ENCODE measurements at regions not wholly inside any gene's neighbourhood (a gene's known extent, or its start where the extent isn't known, plus 50 kb on each side); places are given as distances from the start of the nearest gene placed in this dataset.
"Not testable (repeated sequence)": the region's sequence is repeated elsewhere in the genome, so short reads cannot be mapped to it uniquely, and the experiment has no call there.

DNA sequence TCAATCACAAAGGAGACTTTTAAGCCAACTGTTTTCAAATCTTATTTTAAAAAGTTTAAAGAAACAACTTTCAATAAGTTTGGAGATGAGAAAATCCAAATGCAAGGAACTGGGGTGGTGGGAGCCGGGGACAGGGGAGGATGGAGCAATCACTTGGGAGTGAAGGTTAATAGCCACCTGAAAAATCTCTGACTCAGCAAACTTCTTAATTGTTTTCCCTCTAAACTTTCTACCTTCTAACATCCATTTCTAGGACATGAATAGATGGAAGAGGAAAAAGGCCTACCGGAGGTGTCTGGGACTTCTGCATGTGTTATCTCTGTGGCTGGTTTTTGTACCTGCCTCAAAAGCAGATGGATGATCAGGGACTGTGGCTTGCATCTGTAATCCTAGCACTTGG lies 360.6 kb downstream of the OSTF1 start:
- H3K4me3 ChIP-seq (ENCODE audit: low read length): no peak overlapping the region
- peaks cover 3% of the 10 kb centered on the region for H3K4me1 ChIP-seq (ENCODE audit: control insufficient read depth, low read depth, low read length)
- no peaks in the 10 kb centered on the region for H3K27me3 ChIP-seq (ENCODE audit: control insufficient read depth, insufficient read depth, low read length)

DNA sequence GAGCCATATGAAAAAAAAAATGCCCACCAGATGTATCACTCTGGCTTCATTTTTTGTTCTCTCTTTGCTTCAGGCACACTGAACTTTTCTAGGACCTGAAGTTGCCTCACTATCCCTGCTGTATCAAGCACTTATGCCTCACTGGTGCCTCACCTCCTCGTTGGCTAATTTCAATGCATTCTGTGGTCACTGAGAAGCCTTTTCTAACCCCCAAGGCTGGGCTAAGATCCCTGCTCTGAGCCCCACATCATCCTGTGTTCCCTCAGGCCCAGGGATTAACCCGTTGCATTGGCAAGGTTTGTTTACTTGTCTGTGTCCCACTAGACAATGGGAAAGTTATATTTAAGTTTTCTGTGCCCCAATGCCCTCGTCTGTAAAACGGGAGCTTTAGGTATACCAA lies 362.7 kb downstream of the OSTF1 start:
- Histone ChIP-seq H3K9me3 (ENCODE audit: control insufficient read depth, low read depth, low read length) (no peaks in the 10 kb centered on the region), H3K9ac (ENCODE audit: low read length) (no peak overlapping the region), H3K4me3 (ENCODE audit: low read length) (no peak overlapping the region), H3K36me3 (ENCODE audit: control insufficient read depth, low read depth, low read length) (no peaks in the 10 kb centered on the region), H3K27me3 (ENCODE audit: control insufficient read depth, insufficient read depth, low read length) (no peaks in the 10 kb centered on the region), H3K4me1 (ENCODE audit: control insufficient read depth, low read depth, low read length) (peaks cover 3% of the 10 kb centered on the region), H3K27ac (ENCODE audit: low read length) (no peak overlapping the region)

More for the DNA sequence above, 360.6 kb downstream of the OSTF1 start:
- Histone ChIP-seq H3K36me3 (ENCODE audit: control insufficient read depth, low read depth, low read length) (no peaks in the 10 kb centered on the region), H3K9me3 (ENCODE audit: control insufficient read depth, low read depth, low read length) (no peaks in the 10 kb centered on the region), H3K27ac (ENCODE audit: low read length) (no peak overlapping the region), H3K9ac (ENCODE audit: low read length) (no peak overlapping the region)

GRCh38 chr9:75451505-75451904 lies 363.2 kb downstream of the OSTF1 start:
- H3K9me3 ChIP-seq (ENCODE audit: control insufficient read depth, low read depth, low read length): no peaks in the 10 kb centered on the region
- H3K4me3 ChIP-seq (ENCODE audit: low read length): no peak overlapping the region
- no peaks in the 10 kb centered on the region for H3K36me3 ChIP-seq (ENCODE audit: control insufficient read depth, low read depth, low read length)
- H3K27me3 ChIP-seq (ENCODE audit: control insufficient read depth, insufficient read depth, low read length): no peaks in the 10 kb centered on the region
- H3K27ac ChIP-seq (ENCODE audit: low read length): no peak overlapping the region
- H3K9ac ChIP-seq (ENCODE audit: low read length): no peak overlapping the region
- peaks cover 3% of the 10 kb centered on the region for H3K4me1 ChIP-seq (ENCODE audit: control insufficient read depth, low read depth, low read length)

DNA sequence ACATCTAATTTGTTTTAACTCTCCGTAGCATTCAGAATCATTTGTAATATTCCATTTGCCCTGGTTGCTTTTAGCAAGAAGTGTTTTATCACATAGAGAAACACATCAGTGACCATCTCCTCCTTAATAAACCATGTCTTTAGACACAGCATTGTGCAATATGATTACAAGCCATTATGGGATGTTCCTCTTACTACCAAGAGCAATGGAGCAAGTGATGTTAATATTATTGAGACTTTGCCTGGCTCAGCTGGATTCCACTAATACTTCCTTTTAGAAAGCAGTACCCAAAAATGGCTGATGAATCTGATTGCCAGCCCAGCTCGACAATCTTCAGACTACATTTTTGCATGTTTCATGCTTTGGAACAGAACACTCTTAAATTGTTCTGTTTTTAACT lies 364.2 kb downstream of the OSTF1 start:
- Histone ChIP-seq H3K27me3 (ENCODE audit: control insufficient read depth, insufficient read depth, low read length) (no peaks in the 10 kb centered on the region), H3K36me3 (ENCODE audit: control insufficient read depth, low read depth, low read length) (no peaks in the 10 kb centered on the region), H3K4me3 (ENCODE audit: low read length) (no peak overlapping the region), H3K9me3 (ENCODE audit: control insufficient read depth, low read depth, low read length) (no peaks in the 10 kb centered on the region), H3K27ac (ENCODE audit: low read length) (no peak overlapping the region), H3K9ac (ENCODE audit: low read length) (no peak overlapping the region), H3K4me1 (ENCODE audit: control insufficient read depth, low read depth, low read length) (peaks cover 5% of the 10 kb centered on the region)

DNA sequence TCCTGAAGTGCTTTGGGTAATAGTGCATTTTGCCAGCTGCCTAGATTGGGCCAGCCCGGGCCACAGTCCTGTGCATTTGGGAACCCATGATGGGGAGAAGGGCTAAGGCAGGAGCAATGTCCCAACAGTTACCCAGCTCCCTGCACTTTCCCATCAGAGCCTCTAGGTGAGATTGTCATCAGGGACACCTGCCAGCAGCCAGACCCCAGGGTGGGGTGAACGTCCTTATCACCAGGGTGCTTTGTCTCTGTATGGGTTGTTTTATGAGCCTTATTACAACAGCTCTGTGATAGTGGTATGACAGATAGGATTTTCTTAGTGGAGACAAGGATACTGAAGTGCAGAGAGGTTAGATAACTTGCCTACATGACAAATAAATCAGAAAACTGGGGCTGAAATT lies 365.7 kb downstream of the OSTF1 start:
- H3K27me3 ChIP-seq (ENCODE audit: control insufficient read depth, insufficient read depth, low read length): no peaks in the 10 kb centered on the region
- no peak overlapping the region for H3K9ac ChIP-seq (ENCODE audit: low read length)
- H3K27ac ChIP-seq (ENCODE audit: low read length): no peak overlapping the region
- H3K4me1 ChIP-seq (ENCODE audit: control insufficient read depth, low read depth, low read length): peaks cover 14% of the 10 kb centered on the region
- H3K9me3 ChIP-seq (ENCODE audit: control insufficient read depth, low read depth, low read length): no peaks in the 10 kb centered on the region
- H3K4me3 ChIP-seq (ENCODE audit: low read length): no peak overlapping the region
- H3K36me3 ChIP-seq (ENCODE audit: control insufficient read depth, low read depth, low read length): no peaks in the 10 kb centered on the region

- peaks cover 14% of the 10 kb centered on the region for H3K4me1 ChIP-seq (ENCODE audit: control insufficient read depth, low read depth, low read length)
- no peaks in the 10 kb centered on the region for H3K36me3 ChIP-seq (ENCODE audit: control insufficient read depth, low read depth, low read length)
- H3K4me3 ChIP-seq (ENCODE audit: low read length): no peak overlapping the region
- H3K27ac ChIP-seq (ENCODE audit: low read length): no peak overlapping the region
- no peak overlapping the region for H3K9ac ChIP-seq (ENCODE audit: low read length)
- H3K27me3 ChIP-seq (ENCODE audit: control insufficient read depth, insufficient read depth, low read length): no peaks in the 10 kb centered on the region
- H3K9me3 ChIP-seq (ENCODE audit: control insufficient read depth, low read depth, low read length): no peaks in the 10 kb centered on the region
Measured at GRCh38 chr9:75454891-75455290, 366.6 kb downstream of the OSTF1 start.

DNA sequence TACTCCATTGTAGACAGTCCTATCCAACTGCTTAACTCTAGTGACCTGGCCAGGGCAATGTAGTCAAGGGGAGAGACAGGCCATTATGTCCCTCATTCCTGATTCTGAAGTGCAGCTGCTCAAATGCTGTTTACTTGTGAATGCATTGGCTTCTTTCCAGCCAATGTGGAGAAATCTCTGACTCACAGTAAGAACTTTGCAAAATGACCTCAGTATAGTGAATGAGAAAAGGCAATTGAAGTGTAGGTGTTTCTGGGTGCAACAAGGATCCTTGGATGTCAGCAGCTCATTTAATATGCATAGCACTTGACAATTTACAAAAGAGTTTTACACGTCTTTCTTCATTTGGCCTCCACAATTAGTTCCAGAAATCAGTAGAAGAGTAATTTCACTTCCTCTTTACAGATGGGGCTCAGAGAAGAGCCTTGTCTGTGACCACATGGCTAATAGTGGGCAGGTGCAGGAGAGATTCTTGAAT lies 367.2 kb downstream of the OSTF1 start:
- Histone ChIP-seq H3K4me3 (ENCODE audit: low read length) (no peak overlapping the region), H3K9ac (ENCODE audit: low read length) (no peak overlapping the region), H3K27ac (ENCODE audit: low read length) (no peak overlapping the region), H3K4me1 (ENCODE audit: control insufficient read depth, low read depth, low read length) (peaks cover 14% of the 10 kb centered on the region), H3K9me3 (ENCODE audit: control insufficient read depth, low read depth, low read length) (no peaks in the 10 kb centered on the region), H3K27me3 (ENCODE audit: control insufficient read depth, insufficient read depth, low read length) (no peaks in the 10 kb centered on the region), H3K36me3 (ENCODE audit: control insufficient read depth, low read depth, low read length) (no peaks in the 10 kb centered on the region)

DNA sequence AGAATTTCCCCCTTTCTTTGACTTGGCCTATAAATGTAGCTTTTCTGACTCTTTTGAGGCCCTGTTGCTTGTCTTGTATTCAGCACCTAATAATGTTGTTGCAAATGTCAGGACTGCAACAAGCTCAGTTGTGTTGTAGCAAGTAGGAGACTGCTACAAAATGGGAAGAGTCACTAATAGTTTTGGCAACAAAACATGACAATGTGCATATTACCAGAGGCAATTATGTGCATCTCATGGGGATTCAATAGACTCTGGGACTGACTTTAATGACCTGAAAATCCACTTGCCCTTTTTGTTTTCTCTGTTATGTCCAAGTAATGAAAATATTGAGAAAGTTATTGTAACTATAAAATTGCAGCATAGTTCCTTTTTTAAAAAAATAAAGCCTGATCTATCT lies 368.4 kb downstream of the OSTF1 start:
- peaks cover 22% of the 10 kb centered on the region for H3K4me1 ChIP-seq (ENCODE audit: control insufficient read depth, low read depth, low read length)
- no peak overlapping the region for H3K9ac ChIP-seq (ENCODE audit: low read length)
- H3K9me3 ChIP-seq (ENCODE audit: control insufficient read depth, low read depth, low read length): no peaks in the 10 kb centered on the region
- H3K36me3 ChIP-seq (ENCODE audit: control insufficient read depth, low read depth, low read length): no peaks in the 10 kb centered on the region
- no peak overlapping the region for H3K27ac ChIP-seq (ENCODE audit: low read length)
- H3K27me3 ChIP-seq (ENCODE audit: control insufficient read depth, insufficient read depth, low read length): no peaks in the 10 kb centered on the region
- no peak overlapping the region for H3K4me3 ChIP-seq (ENCODE audit: low read length)

DNA sequence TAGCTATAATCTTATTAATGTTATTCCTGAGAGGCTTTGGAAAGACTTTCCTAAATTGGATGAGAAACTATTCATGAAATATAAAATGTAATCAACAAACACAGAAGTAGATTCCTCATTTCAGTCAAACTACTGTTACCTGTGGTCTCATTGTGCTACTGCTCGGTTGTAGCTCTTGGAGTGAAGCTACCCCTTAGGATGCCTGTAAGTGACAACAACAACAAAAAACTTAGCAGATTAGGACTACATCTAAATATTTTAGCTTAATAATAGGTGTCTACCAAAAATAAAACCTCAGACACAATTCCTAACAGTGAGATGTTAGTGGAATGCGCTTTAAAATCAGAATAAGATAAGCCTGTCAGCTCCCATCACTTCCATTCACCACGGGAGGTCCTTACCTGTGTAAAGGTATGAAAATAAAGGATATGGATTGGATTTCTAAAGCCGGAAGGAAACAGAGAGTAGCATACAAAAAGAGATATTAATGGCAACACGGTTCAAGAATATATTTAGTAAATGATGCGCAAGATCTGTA lies 369.2 kb downstream of the OSTF1 start:
- Histone ChIP-seq H3K9ac (ENCODE audit: low read length) (no peak overlapping the region), H3K4me1 (ENCODE audit: control insufficient read depth, low read depth, low read length) (peaks cover 22% of the 10 kb centered on the region), H3K27me3 (ENCODE audit: control insufficient read depth, insufficient read depth, low read length) (no peaks in the 10 kb centered on the region), H3K36me3 (ENCODE audit: control insufficient read depth, low read depth, low read length) (no peaks in the 10 kb centered on the region), H3K9me3 (ENCODE audit: control insufficient read depth, low read depth, low read length) (no peaks in the 10 kb centered on the region), H3K27ac (ENCODE audit: low read length) (peak overlapping the region; percentile 15), H3K4me3 (ENCODE audit: low read length) (no peak overlapping the region)

- not testable (repeated sequence) for H3K9me3 ChIP-seq (ENCODE audit: control insufficient read depth, low read depth, low read length); H3K36me3 ChIP-seq (ENCODE audit: control insufficient read depth, low read depth, low read length); H3K9ac ChIP-seq (ENCODE audit: low read length); H3K27me3 ChIP-seq (ENCODE audit: control insufficient read depth, insufficient read depth, low read length); H3K27ac ChIP-seq (ENCODE audit: low read length); H3K4me3 ChIP-seq (ENCODE audit: low read length)
- H3K4me1 ChIP-seq (ENCODE audit: control insufficient read depth, low read depth, low read length): peaks cover 22% of the 10 kb centered on the region
Measured at GRCh38 chr9:75459311-75459710, 371.0 kb downstream of the OSTF1 start.

DNA sequence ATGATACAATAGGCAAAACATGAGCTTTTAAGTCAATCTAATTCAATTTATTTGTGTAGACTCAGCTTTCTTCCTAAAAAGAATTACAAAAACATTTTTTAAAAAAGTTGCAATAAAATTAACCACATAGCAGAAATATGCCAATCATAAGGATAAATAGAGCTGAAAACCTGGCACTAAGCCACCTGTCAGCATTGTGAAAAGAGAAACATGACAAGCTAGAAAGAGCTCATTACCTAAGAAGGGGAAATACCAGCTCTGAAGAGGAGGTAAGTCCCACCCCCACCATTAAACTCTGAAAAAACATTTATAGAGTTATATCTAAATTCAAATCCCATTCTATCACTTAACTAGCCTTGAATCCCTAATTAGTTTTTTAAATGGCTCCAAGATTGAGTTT lies 372.9 kb downstream of the OSTF1 start:
- Histone ChIP-seq H3K4me3 (ENCODE audit: low read length) (no peak overlapping the region), H3K27ac (ENCODE audit: low read length) (no peak overlapping the region), H3K4me1 (ENCODE audit: control insufficient read depth, low read depth, low read length) (peaks cover 22% of the 10 kb centered on the region), H3K36me3 (ENCODE audit: control insufficient read depth, low read depth, low read length) (no peaks in the 10 kb centered on the region), H3K9me3 (ENCODE audit: control insufficient read depth, low read depth, low read length) (no peaks in the 10 kb centered on the region), H3K9ac (ENCODE audit: low read length) (no peak overlapping the region), H3K27me3 (ENCODE audit: control insufficient read depth, insufficient read depth, low read length) (no peaks in the 10 kb centered on the region)

DNA sequence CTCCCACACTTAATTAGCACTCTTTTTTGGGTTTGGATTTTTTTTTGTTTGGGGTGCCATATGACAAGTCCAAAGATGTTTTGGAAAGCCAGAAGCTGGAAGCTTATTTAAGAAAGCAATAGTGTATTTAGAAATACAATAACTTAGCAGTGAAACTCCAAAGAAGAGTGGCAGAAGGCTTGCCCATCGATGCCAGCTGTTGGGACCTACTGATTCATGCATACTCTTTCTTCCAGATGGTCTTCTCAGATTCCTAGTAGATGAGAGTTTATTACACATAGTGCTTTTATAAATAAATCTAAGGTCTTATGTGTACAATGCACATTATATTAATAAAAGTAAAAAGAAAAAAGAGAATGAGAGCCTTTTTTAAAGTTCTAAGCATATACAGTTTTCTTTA lies 374.6 kb downstream of the OSTF1 start:
- no peak overlapping the region for H3K9ac ChIP-seq (ENCODE audit: low read length)
- H3K4me1 ChIP-seq (ENCODE audit: control insufficient read depth, low read depth, low read length): peaks cover 18% of the 10 kb centered on the region
- H3K27me3 ChIP-seq (ENCODE audit: control insufficient read depth, insufficient read depth, low read length): no peaks in the 10 kb centered on the region
- H3K27ac ChIP-seq (ENCODE audit: low read length): no peak overlapping the region
- no peaks in the 10 kb centered on the region for H3K36me3 ChIP-seq (ENCODE audit: control insufficient read depth, low read depth, low read length)
- no peaks in the 10 kb centered on the region for H3K9me3 ChIP-seq (ENCODE audit: control insufficient read depth, low read depth, low read length)
- H3K4me3 ChIP-seq (ENCODE audit: low read length): no peak overlapping the region

Data from iPS-18a (cell line).